Fibroblast of lung (primary cell): ENCODE measurements at regions not wholly inside any gene's neighbourhood (a gene's known extent, or its start where the extent isn't known, plus 50 kb on each side); places are given as distances from the start of the nearest gene placed in this dataset.

Experiments
- DNase-seq, 2 donors: peaks; one replicate each; pipeline versions ENCODE4 v3.0.0 to v3.0.0-alpha.2; 2010; ENCODE audit warnings: low read depth in 2 of 2
- H2AFZ ChIP-seq: 2 replicates; pipeline ENCODE4 v1.5.1; 2012; ENCODE audit warnings: low read length, control low read depth, inconsistent platforms
- H3K27ac ChIP-seq: 2 replicates; pipeline ENCODE4 v1.5.1; 2011; ENCODE audit warnings: low read length, control low read depth; ENCODE audit not compliant: insufficient read depth
- H3K27me3 ChIP-seq: 2 replicates; pipeline ENCODE4 v1.5.1; 2011; ENCODE audit warnings: mild to moderate bottlenecking, low read length; ENCODE audit not compliant: control insufficient read depth, insufficient read depth
- H3K36me3 ChIP-seq: 2 replicates; pipeline ENCODE4 v1.5.1; 2011; ENCODE audit warnings: low read length; ENCODE audit not compliant: control insufficient read depth, insufficient read depth
- H3K4me1 ChIP-seq: 2 replicates; pipeline ENCODE4 v1.5.1; 2011; ENCODE audit warnings: low read length; ENCODE audit not compliant: control insufficient read depth, insufficient read depth; ENCODE audit errors: extremely low read depth
- H3K4me2 ChIP-seq: 2 replicates; pipeline ENCODE4 v1.5.1; 2011; ENCODE audit warnings: low read length, control low read depth; ENCODE audit not compliant: insufficient read depth; ENCODE audit errors: extremely low read depth
- H3K4me3 ChIP-seq, 4 experiments: fragments of 200-600 bp in 1 of 4; sonication (generic) in 1 of 4; replicated peaks in 1 of 4; 2 replicates each; pipeline ENCODE4 v1.5.1; 2011 to 2016; ENCODE audit warnings: low read length in 4 of 4, low read depth in 3 of 4, mild to moderate bottlenecking in 3 of 4, control low read depth in 2 of 4, inconsistent platforms in 1 of 4, mixed read lengths in 1 of 4; ENCODE audit not compliant: insufficient read depth in 1 of 4; ENCODE audit errors: control extremely low read depth in 1 of 4
- H3K79me2 ChIP-seq: 2 replicates; pipeline ENCODE4 v1.5.1; 2012; ENCODE audit warnings: mild to moderate bottlenecking, low read length, inconsistent platforms; ENCODE audit not compliant: control insufficient read depth, insufficient read depth
- H3K9ac ChIP-seq: 2 replicates; pipeline ENCODE4 v1.5.1; 2011; ENCODE audit warnings: mild to moderate bottlenecking, low read length, control low read depth; ENCODE audit not compliant: insufficient read depth
- H3K9me3 ChIP-seq: 2 replicates; pipeline ENCODE4 v1.5.1; 2012; ENCODE audit warnings: low read depth, low read length; ENCODE audit not compliant: control insufficient read depth, insufficient read depth
- H4K20me1 ChIP-seq: 2 replicates; pipeline ENCODE4 v1.5.1; 2011; ENCODE audit warnings: low read length; ENCODE audit not compliant: control insufficient read depth, insufficient read depth; ENCODE audit errors: extremely low read depth
- EZH2 ChIP-seq: IDR thresholded peaks from 2 replicates; pipeline ENCODE4 v1.5.1; 2012; ENCODE audit warnings: low read length, control low read depth, mild to moderate bottlenecking; ENCODE audit errors: missing control alignments
- TF ChIP-seq, protein P1 (sequence below), 2 donors: IDR thresholded peaks in 1 of 2; conservative IDR thresholded peaks in 1 of 2; 1 replicate in 1 of 2; 2 replicates in 1 of 2; pipeline ENCODE4 v1.5.1; 2011 to 2012; ENCODE audit warnings: low read length in 2 of 2, control low read depth in 1 of 2, inconsistent platforms in 1 of 2, low read depth in 1 of 2, mild to moderate bottlenecking in 1 of 2

DNA sequence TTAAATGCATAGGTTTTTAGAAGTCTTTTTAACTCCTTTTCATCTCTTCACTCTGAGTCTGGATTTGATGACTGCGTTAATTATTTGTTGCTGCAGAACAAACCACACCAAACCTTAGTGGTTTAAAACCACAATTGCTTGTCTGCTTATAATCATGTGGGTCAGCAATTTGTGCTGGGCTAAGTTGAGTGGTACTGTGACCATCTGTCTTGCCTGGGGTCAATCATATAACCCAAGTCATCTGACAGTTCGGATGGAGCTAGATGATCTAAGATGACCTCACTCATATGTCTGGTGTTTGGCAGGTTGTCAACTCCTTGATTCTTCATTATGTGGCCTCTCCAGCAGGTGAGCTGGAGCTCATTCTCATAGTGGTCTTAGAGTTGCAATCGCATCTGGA is 219.1 kb upstream of the ELAVL2 start:
- Histone ChIP-seq H3K4me2 (no peak overlapping the region), H4K20me1 (no peaks in the 10 kb centered on the region), H3K27ac (no peak overlapping the region), H2AFZ (no peak overlapping the region), H3K36me3 (no peaks in the 10 kb centered on the region), H3K27me3 (no peaks in the 10 kb centered on the region), H3K4me1 (no peaks in the 10 kb centered on the region), H3K79me2 (no peaks in the 10 kb centered on the region), H3K9ac (no peak overlapping the region), H3K9me3 (no peaks in the 10 kb centered on the region), H3K4me3 (no peak overlapping the region)
- TF ChIP-seq, protein P1, sequence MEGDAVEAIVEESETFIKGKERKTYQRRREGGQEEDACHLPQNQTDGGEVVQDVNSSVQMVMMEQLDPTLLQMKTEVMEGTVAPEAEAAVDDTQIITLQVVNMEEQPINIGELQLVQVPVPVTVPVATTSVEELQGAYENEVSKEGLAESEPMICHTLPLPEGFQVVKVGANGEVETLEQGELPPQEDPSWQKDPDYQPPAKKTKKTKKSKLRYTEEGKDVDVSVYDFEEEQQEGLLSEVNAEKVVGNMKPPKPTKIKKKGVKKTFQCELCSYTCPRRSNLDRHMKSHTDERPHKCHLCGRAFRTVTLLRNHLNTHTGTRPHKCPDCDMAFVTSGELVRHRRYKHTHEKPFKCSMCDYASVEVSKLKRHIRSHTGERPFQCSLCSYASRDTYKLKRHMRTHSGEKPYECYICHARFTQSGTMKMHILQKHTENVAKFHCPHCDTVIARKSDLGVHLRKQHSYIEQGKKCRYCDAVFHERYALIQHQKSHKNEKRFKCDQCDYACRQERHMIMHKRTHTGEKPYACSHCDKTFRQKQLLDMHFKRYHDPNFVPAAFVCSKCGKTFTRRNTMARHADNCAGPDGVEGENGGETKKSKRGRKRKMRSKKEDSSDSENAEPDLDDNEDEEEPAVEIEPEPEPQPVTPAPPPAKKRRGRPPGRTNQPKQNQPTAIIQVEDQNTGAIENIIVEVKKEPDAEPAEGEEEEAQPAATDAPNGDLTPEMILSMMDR (conservative IDR thresholded peaks at IDR 0.05 in 1 of 2, IDR thresholded peaks at IDR 0.05 in 1 of 2; ENCODE audit: low read depth in 1 of 2, low read length in 2 of 2): no peak
- DNase-seq: no peak

DNA sequence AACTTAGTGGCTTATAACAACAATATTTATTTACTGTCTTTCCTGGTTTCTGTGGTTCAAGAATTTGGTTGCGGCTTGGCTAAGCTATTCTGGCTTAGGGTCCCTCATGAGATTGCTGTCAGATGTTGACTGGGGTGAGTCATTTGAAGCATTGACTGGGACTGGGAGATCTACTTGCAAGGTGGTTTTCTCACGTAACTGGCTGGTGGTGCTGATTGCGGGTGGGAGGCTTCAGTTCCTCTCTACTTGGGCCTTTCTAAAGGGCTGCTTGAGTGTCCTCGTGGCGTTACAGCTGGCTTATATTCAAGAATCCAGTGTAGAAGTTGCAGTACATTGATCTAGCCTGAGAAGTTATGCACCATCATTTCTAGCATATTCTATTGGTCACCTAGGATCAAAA is 218.5 kb upstream of the ELAVL2 start:
- H3K4me2 ChIP-seq: no peak overlapping the region
- no peak overlapping the region for H2AFZ ChIP-seq
- no peaks in the 10 kb centered on the region for H3K36me3 ChIP-seq
- no peaks in the 10 kb centered on the region for H4K20me1 ChIP-seq
- H3K27ac ChIP-seq: no peak overlapping the region
- no peaks in the 10 kb centered on the region for H3K79me2 ChIP-seq
- TF ChIP-seq, protein P1 (conservative IDR thresholded peaks at IDR 0.05 in 1 of 2, IDR thresholded peaks at IDR 0.05 in 1 of 2; ENCODE audit: low read depth in 1 of 2, low read length in 2 of 2): no peak
- no peak for TF ChIP-seq EZH2
- no peaks in the 10 kb centered on the region for H3K9me3 ChIP-seq
- no peaks in the 10 kb centered on the region for H3K27me3 ChIP-seq
- no peaks in the 10 kb centered on the region for H3K4me1 ChIP-seq
- no peak overlapping the region for H3K9ac ChIP-seq
- no peak overlapping the region for H3K4me3 ChIP-seq
- DNase-seq: peak in 1 of 2 donors; percentile 1

DNA sequence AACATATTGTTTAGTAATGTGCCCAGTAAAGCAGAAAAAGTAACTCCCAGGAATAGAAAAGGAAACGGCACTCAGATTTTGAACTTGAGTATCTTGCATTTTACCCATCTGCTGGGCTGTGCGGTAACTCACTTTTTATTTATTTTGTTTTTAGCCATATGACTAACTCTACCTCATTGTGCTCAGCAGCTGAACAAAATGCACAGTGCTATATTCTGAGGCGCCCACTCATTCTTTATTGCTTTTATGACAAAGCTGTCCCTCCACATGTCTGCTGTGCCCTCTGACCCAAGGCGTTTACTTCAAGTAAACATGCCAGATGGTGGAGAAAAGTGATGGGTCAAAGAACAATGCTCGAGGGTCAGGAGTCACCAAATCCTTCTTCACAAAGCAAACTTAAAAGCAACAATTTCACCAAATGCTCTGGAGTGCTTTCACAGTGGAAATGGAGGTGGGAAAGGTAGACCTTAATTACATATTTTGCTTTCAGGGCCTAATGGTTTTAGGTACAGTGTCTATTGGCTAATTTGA is 215.2 kb upstream of the ELAVL2 start:
- peak in 1 of 2 donors; percentile 4 for DNase-seq

More for the DNA sequence above, 215.2 kb upstream of the ELAVL2 start:
- no peaks in the 10 kb centered on the region for H3K9me3 ChIP-seq
- no peak overlapping the region for H2AFZ ChIP-seq
- no peaks in the 10 kb centered on the region for H4K20me1 ChIP-seq
- no peak overlapping the region for H3K4me3 ChIP-seq
- H3K4me2 ChIP-seq: no peak overlapping the region
- no peak overlapping the region for H3K9ac ChIP-seq
- no peak for TF ChIP-seq EZH2
- TF ChIP-seq, protein P1 (conservative IDR thresholded peaks at IDR 0.05 in 1 of 2, IDR thresholded peaks at IDR 0.05 in 1 of 2; ENCODE audit: low read depth in 1 of 2, low read length in 2 of 2): no peak
- no peak overlapping the region for H3K27ac ChIP-seq
- no peaks in the 10 kb centered on the region for H3K4me1 ChIP-seq
- H3K79me2 ChIP-seq: no peaks in the 10 kb centered on the region
- H3K27me3 ChIP-seq: no peaks in the 10 kb centered on the region
- H3K36me3 ChIP-seq: no peaks in the 10 kb centered on the region
